GM18858 (cell line): ENCODE measurements at regions not wholly inside any gene's neighbourhood (a gene's known extent, or its start where the extent isn't known, plus 50 kb on each side); places are given as distances from the start of the nearest gene placed in this dataset.

Source experiments
- ATAC-seq: cut with Tn5 transposase; IDR thresholded peaks from one replicate; pipeline ENCODE4 v1.9.1; 2021; ENCODE audit not compliant: unreplicated experiment

DNA sequence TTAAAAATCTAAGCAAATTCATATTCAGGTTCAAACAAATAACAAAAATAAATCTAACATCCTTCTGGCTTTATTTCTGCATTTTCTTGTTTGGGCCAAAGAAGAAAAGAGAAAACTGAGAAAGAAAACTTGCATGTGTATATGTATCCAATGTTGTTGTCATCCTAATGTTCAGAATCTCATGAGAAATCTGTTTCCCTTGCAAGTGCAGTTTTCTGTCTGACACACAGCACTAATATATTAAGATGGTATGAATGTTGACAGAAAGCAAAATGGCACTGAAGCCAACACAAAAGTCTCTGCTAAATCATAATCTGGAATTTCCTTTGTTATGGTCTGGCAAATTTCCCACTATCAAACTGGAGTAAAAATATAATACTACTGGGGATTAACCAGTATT lies 235.9 kb downstream of the HGF start:
- ATAC-seq, result no peak

DNA sequence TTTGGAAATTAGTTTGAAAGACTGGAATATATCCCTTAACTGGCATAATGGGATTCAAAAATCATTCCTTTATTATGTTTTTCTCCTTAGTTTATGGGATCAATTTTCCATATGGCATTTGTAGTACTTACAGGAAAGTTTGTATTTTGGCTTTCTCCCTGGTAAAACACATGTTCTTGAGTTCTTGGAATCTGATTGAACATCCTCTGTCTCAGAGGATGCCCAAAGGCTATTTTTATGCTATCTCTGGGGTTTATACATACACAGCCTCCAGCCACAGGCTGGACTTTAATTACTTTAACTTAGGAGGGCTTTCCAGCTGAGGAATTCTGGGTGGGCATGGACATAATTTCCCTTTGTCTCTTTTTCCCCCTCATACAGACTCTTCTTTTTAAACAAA lies 236.4 kb downstream of the HGF start:
- ATAC-seq, result no peak

DNA sequence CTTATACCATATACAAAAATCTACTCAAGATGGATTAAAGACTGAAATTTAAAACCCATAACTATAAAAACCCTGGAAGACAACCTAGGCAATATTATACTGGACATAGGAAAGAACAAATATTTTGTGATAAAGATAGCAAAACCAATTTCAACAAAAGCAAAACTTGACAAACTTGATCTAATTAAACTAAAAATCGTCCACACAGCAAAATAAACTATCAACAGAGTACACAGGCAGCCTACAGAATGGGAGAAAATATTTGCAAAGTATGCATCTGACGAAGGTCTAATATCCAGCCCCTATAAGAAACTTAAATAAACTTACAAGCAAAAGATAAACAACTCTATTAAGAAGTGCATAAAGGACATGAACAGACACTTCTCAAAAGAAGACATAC lies 240.1 kb downstream of the HGF start:
- no peak for ATAC-seq

DNA sequence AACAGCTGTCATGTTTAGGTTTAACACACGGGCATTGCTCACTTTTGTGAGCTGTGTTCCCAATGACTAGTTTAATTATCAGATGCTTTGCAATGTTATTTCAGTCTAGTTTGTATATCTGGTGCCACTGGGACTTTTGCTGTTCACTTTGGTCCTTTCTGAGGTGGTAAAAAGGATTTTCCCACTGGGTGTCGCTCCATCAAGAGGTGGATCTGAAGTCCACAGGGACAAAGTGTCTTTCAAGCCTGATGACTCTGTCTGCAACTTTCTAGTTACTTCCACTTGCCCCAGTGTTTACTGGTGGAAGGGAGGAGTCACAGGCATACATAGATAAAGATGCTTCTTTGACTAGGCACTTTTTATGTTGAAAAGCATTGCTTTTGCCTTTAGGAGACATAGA lies 242.2 kb downstream of the HGF start:
- ATAC-seq, result no peak

DNA sequence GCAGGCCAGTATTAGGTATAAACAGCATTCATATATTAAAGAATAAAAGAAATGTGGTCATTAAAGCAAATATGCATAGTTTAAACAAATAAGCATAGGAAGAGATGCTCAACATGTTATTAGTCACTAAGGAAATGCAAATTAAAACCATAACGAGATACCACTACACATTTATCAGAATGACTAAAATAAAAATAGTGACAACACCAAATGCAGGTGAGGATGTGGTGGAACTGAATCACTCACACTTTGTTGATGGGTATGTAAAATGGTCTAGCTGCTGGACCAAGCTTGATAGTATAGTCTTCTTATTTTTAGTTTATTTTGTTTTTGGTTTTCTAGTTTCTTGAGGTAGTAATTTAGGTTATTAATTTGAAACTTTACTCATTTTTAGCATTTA lies 242.9 kb downstream of the HGF start:
- no peak for ATAC-seq

DNA sequence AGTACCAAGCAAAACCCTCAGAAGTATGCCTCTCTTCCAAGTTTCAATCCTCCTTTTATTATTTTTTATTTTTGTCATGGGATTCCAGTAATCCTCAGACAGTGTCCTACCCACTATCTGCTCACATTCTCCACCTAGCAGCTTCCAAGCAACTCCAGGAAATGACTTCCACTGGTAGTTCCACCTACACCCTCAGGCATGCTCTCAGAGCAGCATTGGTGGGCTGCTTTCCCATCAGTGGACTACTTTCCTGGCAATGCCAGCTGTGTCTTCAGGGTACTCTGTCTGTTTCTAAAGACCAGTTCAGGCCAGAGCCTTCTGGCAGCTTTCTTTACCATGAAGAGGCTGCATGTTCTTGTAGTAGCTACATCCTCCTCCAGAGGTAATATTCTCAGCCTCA lies 244.0 kb downstream of the HGF start:
- no peak for ATAC-seq

DNA sequence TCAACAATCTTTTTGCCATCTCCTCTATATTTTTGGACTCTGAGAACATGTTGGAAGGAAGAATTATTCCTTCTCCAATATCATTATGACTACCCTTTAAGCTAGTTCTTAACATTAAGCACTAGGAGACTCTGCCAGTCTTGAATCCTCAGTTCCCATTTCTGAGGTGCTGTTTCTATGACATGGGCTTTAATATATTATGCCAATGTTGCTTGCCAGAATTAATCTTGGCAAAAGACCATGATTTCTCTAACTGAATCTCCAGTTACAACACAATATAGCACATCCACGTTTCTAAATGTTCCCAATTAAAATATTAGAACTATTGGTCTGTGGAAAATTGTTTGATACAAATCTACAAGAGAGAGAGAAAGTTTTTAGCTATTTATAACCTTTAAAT lies 250.0 kb downstream of the HGF start:
- no peak for ATAC-seq

DNA sequence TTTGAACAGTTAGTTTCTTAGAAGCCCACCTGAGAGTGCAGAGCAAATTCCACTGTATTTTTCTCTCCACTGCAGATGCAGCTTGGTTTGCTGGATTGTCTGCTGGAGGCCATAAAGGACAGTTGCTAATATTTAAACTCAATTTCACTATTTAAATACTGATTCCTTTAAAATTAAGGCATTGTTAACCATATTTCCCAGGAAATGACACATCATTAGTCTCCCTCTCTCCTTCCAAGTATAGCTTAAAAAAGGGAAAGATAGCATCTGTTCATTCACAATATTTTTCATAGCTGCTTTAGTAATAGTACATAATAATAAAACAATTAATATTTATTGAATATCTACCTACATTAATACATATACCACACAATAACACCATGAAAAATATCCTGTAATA lies 252.9 kb downstream of the HGF start:
- ATAC-seq, result no peak

DNA sequence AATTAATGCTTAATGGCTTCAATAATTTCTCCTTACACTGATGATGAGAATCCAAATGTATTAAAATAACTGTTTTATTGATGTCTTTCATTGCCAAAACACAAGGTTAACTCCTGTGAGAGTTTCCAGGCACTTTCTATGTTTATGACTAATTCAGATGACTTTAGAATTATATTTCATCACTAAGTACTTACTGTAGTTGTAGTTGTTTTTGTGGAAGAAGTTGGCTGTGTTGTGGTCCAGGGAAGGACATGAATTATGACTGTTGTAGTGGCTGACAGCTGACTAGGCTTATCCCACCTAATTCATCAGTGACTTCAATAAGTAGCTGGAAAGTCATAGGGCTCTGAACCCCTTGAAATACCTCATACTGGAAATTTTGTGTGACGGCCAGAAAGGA lies 254.8 kb downstream of the HGF start:
- no peak for ATAC-seq

DNA sequence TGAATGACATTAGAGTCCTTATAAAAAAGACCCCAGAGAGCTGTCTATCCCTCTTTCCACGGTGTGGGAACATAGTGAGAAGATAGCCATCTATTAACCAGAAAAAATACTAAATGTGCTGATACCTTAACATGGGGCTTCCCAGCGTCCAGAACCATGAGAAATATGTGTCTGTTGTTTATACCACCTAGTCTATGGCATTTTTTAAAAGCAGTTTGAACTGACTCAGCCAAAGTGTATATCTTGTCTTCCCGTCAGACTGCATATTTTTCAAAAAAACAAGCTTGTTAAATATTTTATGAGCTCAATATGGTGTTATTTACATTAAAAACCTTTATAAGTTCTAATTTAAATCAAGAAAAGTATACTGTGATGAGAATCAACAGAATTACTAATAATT lies 255.3 kb downstream of the HGF start:
- ATAC-seq, result no peak

DNA sequence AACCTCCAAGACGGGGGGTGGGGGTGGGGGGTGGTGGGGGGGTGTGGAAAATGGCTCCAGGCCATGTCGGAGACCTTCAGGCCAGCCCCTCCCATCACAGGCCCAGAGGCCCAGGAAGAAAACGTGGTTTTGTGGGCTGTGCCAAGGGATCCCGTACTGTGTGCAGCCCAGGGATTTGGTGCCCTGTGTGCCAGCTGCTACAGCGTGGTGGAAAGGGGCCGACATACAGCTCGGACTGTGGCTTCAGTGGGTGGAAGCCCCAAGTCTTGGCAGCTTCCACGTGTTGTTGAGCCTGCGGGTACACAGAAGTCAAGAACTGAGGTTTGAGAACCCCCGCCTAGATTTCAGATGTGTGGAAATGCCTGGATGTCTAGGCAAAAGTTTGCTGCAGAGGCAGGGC lies 259.7 kb downstream of the HGF start:
- ATAC-seq, result no peak

DNA sequence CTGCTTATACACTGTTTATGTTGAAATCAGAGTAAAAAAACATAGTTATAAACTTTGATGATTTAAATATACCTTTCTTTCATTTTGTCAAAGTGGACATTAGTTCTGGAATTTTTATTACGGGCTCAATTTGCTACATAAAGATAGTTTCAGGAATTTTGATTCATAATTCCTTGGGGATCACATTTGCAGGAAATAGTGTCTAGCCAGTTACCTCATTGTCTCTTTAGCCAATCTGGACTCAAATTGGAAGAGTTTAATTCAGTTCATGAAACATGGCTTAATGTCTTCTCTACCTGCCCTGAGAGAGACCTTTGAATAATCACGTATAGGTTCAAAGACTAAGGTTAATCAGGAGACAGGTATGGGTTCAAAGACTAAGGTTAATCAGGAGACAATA lies 262.6 kb downstream of the HGF start:
- ATAC-seq, result no peak

DNA sequence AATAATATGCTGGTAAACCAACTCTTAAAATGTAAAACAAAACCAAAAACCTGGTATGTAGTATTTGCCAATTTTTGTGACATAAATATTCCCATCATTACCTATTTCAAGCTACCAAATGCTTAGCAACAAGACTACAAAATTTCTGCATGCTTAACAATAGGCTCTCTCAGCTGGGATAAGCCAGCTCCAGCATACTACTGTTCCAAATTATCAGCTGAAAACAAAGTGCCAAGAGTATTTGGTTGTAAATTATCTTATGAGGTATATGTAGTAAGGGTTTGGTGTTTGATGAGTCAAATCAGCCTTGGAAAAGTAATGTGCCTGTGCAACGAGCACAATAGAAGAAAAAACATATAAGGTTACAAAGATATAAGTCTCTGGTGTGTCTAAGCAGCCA lies 263.2 kb downstream of the HGF start:
- ATAC-seq, result no peak

DNA sequence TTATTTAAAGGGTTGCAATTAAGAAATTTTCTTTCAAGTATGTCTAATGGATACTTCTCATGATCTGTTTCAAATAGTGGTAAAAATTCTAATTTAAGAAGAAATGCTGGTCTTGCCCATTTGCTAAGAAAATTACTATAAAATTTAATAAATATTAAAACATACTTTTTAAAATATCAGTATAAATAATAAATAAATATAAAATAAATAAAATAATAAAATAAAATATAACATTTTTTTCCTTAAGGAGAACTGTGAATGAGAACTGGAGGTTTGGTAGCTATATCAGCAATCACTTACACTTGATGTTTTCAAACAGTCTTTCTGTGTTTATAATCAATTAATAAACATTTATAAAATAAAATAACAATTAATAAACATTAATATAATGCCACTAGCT lies 266.1 kb downstream of the HGF start:
- no peak for ATAC-seq

DNA sequence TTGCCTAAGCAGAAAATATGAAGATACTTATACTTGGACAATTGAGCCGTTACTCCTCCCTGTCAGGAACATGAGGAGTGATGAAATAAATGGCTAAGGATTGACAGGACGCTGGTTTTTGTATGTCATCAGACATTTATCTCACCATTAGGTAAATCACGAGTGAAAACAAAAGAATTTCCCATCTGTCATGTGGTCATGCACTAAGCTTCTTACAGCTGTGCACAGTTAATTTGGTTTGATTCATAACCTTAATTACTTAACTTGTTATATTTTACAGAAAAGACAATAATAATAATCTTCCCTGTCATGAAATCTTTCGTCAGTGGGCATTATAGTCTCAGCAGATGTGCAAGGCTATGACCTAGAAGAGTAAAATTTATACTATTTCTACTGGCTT lies 266.5 kb downstream of the HGF start:
- no peak for ATAC-seq

DNA sequence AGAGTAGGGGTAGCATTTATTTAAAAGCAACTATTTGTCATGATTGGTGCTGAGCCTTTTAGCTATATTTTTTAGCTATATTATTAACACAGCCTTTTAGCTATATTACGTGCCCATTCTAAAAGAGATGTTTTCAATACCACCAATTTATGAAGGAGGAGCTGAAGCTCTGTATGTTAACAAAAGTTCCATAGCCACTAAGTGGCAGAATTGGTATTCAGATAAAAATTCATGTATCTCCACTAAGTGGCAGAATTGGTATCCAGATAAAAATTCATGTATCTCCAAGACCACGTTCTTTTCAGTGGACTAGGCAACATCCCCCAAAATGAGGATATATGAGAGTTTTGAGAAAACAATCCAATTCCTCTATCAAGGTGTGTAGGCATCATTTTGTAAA lies 268.6 kb downstream of the HGF start:
- no peak for ATAC-seq

DNA sequence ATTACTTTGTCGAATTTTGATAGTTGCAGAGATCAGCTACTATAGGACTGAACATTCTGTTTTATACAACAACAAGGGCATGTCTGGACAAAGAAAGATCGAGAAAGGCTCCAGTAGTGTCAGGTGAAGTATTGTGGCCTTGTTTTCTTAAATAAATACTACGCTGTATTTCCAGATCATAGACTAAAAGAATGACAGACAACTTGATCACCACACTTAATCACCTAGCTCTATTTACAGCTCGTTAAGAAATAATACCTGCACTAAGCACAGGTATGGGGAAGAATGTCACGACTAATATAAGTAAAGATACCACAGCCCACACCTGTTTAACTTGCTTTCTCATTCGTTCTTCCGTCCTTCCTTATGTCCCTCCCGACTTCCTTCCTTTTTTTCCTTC lies 269.2 kb downstream of the HGF start:
- ATAC-seq, result no peak

DNA sequence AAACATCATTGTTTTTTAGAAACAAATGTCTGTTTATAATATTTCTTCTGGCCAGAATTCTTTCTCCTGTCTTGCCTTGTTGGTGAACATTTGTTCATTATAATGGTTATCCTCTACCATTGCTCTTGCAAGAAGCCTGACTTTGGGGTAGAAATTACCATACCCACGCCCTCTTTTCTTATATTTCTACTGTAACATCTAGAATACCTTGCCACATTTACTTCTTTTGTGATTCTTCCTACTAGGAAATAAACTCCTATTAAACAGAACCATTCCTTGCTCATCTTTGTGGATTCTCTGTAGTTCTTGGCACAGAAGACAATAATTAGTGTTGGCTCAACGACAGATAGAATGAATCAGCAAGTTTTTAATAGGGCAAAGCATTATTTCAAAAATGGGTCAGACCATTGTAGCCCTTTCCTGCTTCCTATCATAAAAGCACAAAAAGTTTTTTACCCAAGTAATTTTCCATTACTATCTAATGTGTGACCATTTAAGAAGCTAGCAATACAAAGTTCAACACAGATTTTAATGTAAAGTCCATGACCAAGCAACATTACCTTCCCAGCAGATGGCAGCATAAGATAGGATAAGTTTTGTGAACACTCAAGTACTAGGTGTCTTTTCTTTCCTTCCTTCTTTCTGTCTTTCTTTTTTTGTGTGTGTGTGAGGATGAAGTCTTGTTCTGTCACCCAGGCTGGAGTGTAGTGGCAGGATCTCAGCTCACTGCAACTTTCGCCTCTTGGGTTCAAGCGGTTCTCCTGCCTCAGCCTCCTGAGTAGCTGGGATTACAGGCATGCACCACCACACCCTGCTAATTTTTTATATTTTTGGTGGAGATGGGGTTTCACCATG lies 270.4 kb downstream of the HGF start:
- peak; percentile 83 for ATAC-seq

DNA sequence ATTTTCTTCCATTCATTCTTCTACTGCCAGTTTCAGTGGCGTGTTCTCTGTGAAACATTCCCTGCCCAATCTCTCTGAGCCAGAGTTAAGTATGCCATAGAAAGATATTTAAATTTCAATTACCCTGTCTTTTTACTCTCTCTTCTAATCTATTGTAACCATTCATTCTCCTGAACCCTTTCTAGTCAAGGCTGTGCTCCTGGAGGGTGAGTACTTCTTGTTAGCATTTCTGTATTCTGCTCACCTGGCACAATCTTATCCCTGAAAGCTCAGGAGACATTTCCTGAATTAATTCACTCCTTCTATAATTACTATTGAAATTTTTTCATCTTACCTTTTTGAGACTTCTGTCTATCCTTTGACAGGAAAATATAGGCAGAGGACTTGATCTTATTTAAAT lies 271.7 kb downstream of the HGF start:
- no peak for ATAC-seq

DNA sequence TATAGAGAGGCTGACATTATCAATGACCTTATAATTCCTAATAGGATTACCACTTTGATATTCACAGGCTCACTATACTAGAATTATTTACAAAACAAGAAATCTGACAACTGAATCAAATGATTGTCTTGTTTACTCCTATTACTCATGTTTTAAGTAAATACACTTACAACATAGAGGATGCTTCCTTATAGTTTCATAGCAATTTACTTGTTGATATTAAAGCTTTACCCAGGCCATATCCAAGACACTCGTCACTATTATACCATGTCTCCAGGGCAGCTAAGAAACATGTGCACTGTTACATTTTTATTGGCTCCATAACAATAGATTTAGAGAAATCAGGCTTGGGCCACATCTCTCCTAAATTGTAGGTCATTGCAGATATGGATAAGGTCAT lies 276.9 kb downstream of the HGF start:
- no peak for ATAC-seq

DNA sequence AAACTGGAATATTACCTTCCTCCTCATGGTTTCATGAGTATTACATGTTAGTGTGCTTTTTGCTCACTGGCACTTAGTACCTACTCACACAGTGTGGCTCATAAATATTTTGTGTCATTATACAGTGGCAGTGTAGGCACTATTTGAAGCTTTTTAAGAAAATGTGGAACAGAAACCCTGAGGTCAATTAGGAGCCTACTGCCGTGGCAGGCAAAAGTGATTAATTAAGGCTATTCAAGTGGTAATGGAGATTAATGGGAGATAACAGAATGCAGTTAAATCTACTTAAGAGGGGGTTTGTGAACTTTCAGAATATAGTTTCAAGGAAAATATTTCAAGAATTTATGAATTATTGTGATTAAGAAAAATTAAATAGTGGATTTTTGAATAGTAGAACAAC lies 277.6 kb downstream of the HGF start:
- no peak for ATAC-seq

DNA sequence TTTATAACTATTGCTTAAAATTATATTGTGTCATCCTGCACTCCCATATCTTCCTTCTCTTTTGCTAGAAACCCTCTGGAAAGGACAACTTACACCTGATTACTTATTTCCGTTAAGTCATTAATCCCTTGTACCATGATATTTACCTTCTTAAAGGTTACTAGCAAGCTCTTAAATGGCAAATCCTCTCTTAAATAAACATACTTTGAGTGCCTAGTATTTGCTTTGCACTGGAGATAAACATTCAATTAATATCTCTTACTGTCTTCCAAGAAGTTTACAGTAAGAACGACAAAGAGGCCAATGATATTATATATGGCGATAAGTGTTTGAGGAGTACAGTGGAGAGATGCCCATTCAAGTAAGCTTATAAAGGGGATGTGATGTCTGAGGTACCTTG lies 278.3 kb downstream of the HGF start:
- ATAC-seq, result no peak

DNA sequence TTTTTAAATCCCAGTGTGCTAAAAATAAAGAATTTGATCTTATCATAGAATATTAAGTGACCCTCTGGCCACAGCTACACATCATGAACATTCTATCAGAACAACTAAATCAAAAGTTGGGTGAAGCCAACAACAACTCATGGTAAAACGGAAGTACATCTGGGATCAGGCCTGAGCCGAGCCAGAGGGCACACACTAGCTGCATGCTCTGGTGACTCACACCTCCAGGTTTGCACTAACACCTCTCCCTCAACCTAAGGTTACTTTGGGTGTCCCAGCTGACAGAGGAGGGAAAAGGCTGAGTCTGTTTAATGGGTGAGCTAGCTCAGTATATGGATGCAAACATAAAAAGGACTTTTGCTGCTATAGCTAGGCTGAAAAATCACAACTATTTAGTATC lies 281.6 kb downstream of the HGF start:
- no peak for ATAC-seq
